ENCODE measurements at regions not wholly inside any gene's neighbourhood (a gene's known extent, or its start where the extent isn't known, plus 50 kb on each side); places are given as distances from the start of the nearest gene placed in this dataset.

- Histone ChIP-seq H3T11ph (ENCODE audit: low read length) (no peak overlapping the region), H2AFZ (ENCODE audit: low read length) (no peak overlapping the region), H3K9me3 (ENCODE audit: control insufficient read depth, low read depth, low read length) (no peaks in the 10 kb centered on the region), H2BK12ac (ENCODE audit: insufficient read length, low read depth, low read length) (no peak overlapping the region), H4K8ac (replicated peaks; ENCODE audit: insufficient read length, low read depth, low read length) (no peak overlapping the region), H3K9ac (ENCODE audit: extremely low read depth, insufficient read length, low read length) (no peak overlapping the region), H2BK120ac (ENCODE audit: low read depth, low read length, poor library complexity, severe bottlenecking) (no peak overlapping the region), H4K91ac (ENCODE audit: insufficient read length, low read depth, low read length) (no peak overlapping the region), H4K20me1 (ENCODE audit: control insufficient read depth, insufficient read depth, insufficient read length) (no peaks in the 10 kb centered on the region), H2BK20ac (ENCODE audit: low read depth, low read length, poor library complexity, severe bottlenecking) (no peak overlapping the region), H3K23ac (ENCODE audit: insufficient read length, low read depth, low read length) (no peak overlapping the region), H3K4me1 (ENCODE audit: insufficient read depth, low read length) (no peaks in the 10 kb centered on the region), H4K5ac (ENCODE audit: insufficient read length, low read depth, low read length) (no peak overlapping the region), H3K4me2 (ENCODE audit: insufficient read depth, insufficient read length, low read length) (no peak overlapping the region), H3K79me2 (ENCODE audit: insufficient read depth, low read length) (no peaks in the 10 kb centered on the region), H3K56ac (ENCODE audit: insufficient read length, low read depth, low read length) (no peak overlapping the region), H3K14ac (ENCODE audit: insufficient read depth, low read length) (no peak overlapping the region), H3K23me2 (ENCODE audit: insufficient read length, low read depth, low read length, poor library complexity, severe bottlenecking) (no peaks in the 10 kb centered on the region), H3K79me1 (ENCODE audit: insufficient read depth, low read depth, low read length, poor library complexity, severe bottlenecking) (no peaks in the 10 kb centered on the region), H3K27ac (ENCODE audit: insufficient read length, low read depth, low read length) (no peak overlapping the region), H3K27me3 (ENCODE audit: insufficient read depth, low read length) (no peaks in the 10 kb centered on the region), H2BK15ac (ENCODE audit: low read depth, low read length) (no peak overlapping the region), H2AK5ac (ENCODE audit: insufficient read length, low read length) (no peak overlapping the region), H2BK5ac (ENCODE audit: insufficient read length, low read length) (no peak overlapping the region), H3K18ac (ENCODE audit: insufficient read length, low read depth, low read length) (no peak overlapping the region), H3K4ac (ENCODE audit: low read depth, low read length) (no peak overlapping the region)
- Mint-ChIP-seq H3K4me3 (no peak overlapping the region), H3K27ac (no peak overlapping the region), H3K27me3 (ENCODE audit: low read depth) (no peaks in the 10 kb centered on the region), H3K4me1 (no peaks in the 10 kb centered on the region), H3K9me3 (no peaks in the 10 kb centered on the region), H3K36me3 (ENCODE audit: insufficient read depth in 1 of 3, low read depth in 3 of 3) (no peaks in the 10 kb centered on the region)
- no peak for DNase-seq
- TF ChIP-seq, protein P1, sequence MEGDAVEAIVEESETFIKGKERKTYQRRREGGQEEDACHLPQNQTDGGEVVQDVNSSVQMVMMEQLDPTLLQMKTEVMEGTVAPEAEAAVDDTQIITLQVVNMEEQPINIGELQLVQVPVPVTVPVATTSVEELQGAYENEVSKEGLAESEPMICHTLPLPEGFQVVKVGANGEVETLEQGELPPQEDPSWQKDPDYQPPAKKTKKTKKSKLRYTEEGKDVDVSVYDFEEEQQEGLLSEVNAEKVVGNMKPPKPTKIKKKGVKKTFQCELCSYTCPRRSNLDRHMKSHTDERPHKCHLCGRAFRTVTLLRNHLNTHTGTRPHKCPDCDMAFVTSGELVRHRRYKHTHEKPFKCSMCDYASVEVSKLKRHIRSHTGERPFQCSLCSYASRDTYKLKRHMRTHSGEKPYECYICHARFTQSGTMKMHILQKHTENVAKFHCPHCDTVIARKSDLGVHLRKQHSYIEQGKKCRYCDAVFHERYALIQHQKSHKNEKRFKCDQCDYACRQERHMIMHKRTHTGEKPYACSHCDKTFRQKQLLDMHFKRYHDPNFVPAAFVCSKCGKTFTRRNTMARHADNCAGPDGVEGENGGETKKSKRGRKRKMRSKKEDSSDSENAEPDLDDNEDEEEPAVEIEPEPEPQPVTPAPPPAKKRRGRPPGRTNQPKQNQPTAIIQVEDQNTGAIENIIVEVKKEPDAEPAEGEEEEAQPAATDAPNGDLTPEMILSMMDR (conservative IDR thresholded peaks at IDR 0.05) = no peak
- no CpG with 5 or more reads among the region's 3 CpGs for whole genome bisulfite sequencing (ENCODE audit: extremely low coverage, insufficient read length, low lambda C conversion rate)
Measured at GRCh38 chr6:23736577-23736976, 389.4 kb upstream of the NRSN1 start.
